ENCODE measurements at regions not wholly inside any gene's neighbourhood (a gene's known extent, or its start where the extent isn't known, plus 50 kb on each side); places are given as distances from the start of the nearest gene placed in this dataset.
A peak's percentile ranks its signal among the peaks of the same experiment; 100 is the strongest.

GRCh38 chr3:154886437-154886836, 193.7 kb upstream of the MME start:
- no peak for DNase-seq
- 0 out of 2 replicates have a peak overlapping the region, but pooled peaks have one; percentile 35 for H2AFZ ChIP-seq (ENCODE audit: low read depth, low read length)
- H3K79me2 ChIP-seq (ENCODE audit: insufficient read depth, low read length) = no peaks in the 10 kb centered on the region
- TF ChIP-seq EZH2 (IDR thresholded peaks at IDR 0.05; ENCODE audit: borderline replicate concordance, low read depth, low read length, severe bottlenecking) (no peak), CTCF (IDR thresholded peaks at IDR 0.05; ENCODE audit: borderline replicate concordance, extremely low read depth, low read length, poor library complexity, severe bottlenecking) (no peak)
- peaks cover 9% of the 10 kb centered on the region for H3K9me3 ChIP-seq (ENCODE audit: insufficient read depth, low read length, severe bottlenecking)
- H3K4me1 ChIP-seq (ENCODE audit: insufficient read depth, low read length) = peaks cover 26% of the 10 kb centered on the region
- H3K27me3 ChIP-seq (ENCODE audit: insufficient read depth, low read length, poor library complexity) = no peaks in the 10 kb centered on the region
- H4K20me1 ChIP-seq (ENCODE audit: insufficient read depth, low read length) = no peaks in the 10 kb centered on the region
- no peak overlapping the region; the same call in 1 of the 2 replicates for H3K27ac ChIP-seq (ENCODE audit: low read length)
- H3K4me3 ChIP-seq (ENCODE audit: low read depth in 1 of 2, low read length in 2 of 2) = no peak overlapping the region
- no peak overlapping the region for H3K4me2 ChIP-seq (ENCODE audit: insufficient read depth, low read length)
- no peak for ATAC-seq (ENCODE audit: insufficient read depth, low read depth)
- no peak overlapping the region for H3K9ac ChIP-seq (ENCODE audit: low read depth, low read length)
- no peaks in the 10 kb centered on the region for H3K36me3 ChIP-seq (ENCODE audit: insufficient read depth, low read length)

GRCh38 chr3:154885418-154885817, 194.7 kb upstream of the MME start:
- Histone ChIP-seq H3K79me2 (ENCODE audit: insufficient read depth, low read length) (no peaks in the 10 kb centered on the region), H2AFZ (ENCODE audit: low read depth, low read length) (no peak overlapping the region), H3K9me3 (ENCODE audit: insufficient read depth, low read length, severe bottlenecking) (peaks cover 9% of the 10 kb centered on the region), H3K27ac (ENCODE audit: low read length) (no peak overlapping the region), H3K27me3 (ENCODE audit: insufficient read depth, low read length, poor library complexity) (no peaks in the 10 kb centered on the region), H3K9ac (ENCODE audit: low read depth, low read length) (no peak overlapping the region), H3K4me1 (ENCODE audit: insufficient read depth, low read length) (peaks cover 22% of the 10 kb centered on the region), H4K20me1 (ENCODE audit: insufficient read depth, low read length) (no peaks in the 10 kb centered on the region), H3K4me3 (ENCODE audit: low read depth in 1 of 2, low read length in 2 of 2) (no peak overlapping the region), H3K4me2 (ENCODE audit: insufficient read depth, low read length) (no peak overlapping the region), H3K36me3 (ENCODE audit: insufficient read depth, low read length) (no peaks in the 10 kb centered on the region)
- TF ChIP-seq EZH2 (IDR thresholded peaks at IDR 0.05; ENCODE audit: borderline replicate concordance, low read depth, low read length, severe bottlenecking) (no peak), CTCF (IDR thresholded peaks at IDR 0.05; ENCODE audit: borderline replicate concordance, extremely low read depth, low read length, poor library complexity, severe bottlenecking) (no peak)
- no peak for DNase-seq
- ATAC-seq (ENCODE audit: insufficient read depth, low read depth) = no peak

GRCh38 chr3:154884952-154885351, 195.2 kb upstream of the MME start:
- Histone ChIP-seq H4K20me1 (ENCODE audit: insufficient read depth, low read length) (no peaks in the 10 kb centered on the region), H2AFZ (ENCODE audit: low read depth, low read length) (no peak overlapping the region), H3K27ac (ENCODE audit: low read length) (no peak overlapping the region), H3K9me3 (ENCODE audit: insufficient read depth, low read length, severe bottlenecking) (peaks cover 9% of the 10 kb centered on the region), H3K36me3 (ENCODE audit: insufficient read depth, low read length) (no peaks in the 10 kb centered on the region), H3K4me3 (ENCODE audit: low read depth in 1 of 2, low read length in 2 of 2) (no peak overlapping the region), H3K9ac (ENCODE audit: low read depth, low read length) (no peak overlapping the region), H3K79me2 (ENCODE audit: insufficient read depth, low read length) (no peaks in the 10 kb centered on the region), H3K4me1 (ENCODE audit: insufficient read depth, low read length) (peaks cover 22% of the 10 kb centered on the region), H3K4me2 (ENCODE audit: insufficient read depth, low read length) (no peak overlapping the region), H3K27me3 (ENCODE audit: insufficient read depth, low read length, poor library complexity) (no peaks in the 10 kb centered on the region)
- DNase-seq (no peak), ATAC-seq (ENCODE audit: insufficient read depth, low read depth) (no peak)
- TF ChIP-seq CTCF (IDR thresholded peaks at IDR 0.05; ENCODE audit: borderline replicate concordance, extremely low read depth, low read length, poor library complexity, severe bottlenecking) = no peak
- no peak for TF ChIP-seq EZH2 (IDR thresholded peaks at IDR 0.05; ENCODE audit: borderline replicate concordance, low read depth, low read length, severe bottlenecking)

- no peak overlapping the region for H3K4me3 ChIP-seq (ENCODE audit: low read depth in 1 of 2, low read length in 2 of 2)
- DNase-seq = peak; percentile 17
- ATAC-seq (ENCODE audit: insufficient read depth, low read depth) = peak; percentile 39; the same call in 2 of the 3 replicates
- no peaks in the 10 kb centered on the region for H3K9me3 ChIP-seq (ENCODE audit: insufficient read depth, low read length, severe bottlenecking)
- H4K20me1 ChIP-seq (ENCODE audit: insufficient read depth, low read length) = no peaks in the 10 kb centered on the region
- no peaks in the 10 kb centered on the region for H3K27me3 ChIP-seq (ENCODE audit: insufficient read depth, low read length, poor library complexity)
- peaks cover 15% of the 10 kb centered on the region for H3K4me1 ChIP-seq (ENCODE audit: insufficient read depth, low read length)
- H3K4me2 ChIP-seq (ENCODE audit: insufficient read depth, low read length) = no peak overlapping the region
- H2AFZ ChIP-seq (ENCODE audit: low read depth, low read length) = peak overlapping the region; percentile 57
- peak overlapping the region; percentile 63 for H3K27ac ChIP-seq (ENCODE audit: low read length)
- H3K79me2 ChIP-seq (ENCODE audit: insufficient read depth, low read length) = no peaks in the 10 kb centered on the region
- TF ChIP-seq CTCF (IDR thresholded peaks at IDR 0.05; ENCODE audit: borderline replicate concordance, extremely low read depth, low read length, poor library complexity, severe bottlenecking) (no peak), EZH2 (IDR thresholded peaks at IDR 0.05; ENCODE audit: borderline replicate concordance, low read depth, low read length, severe bottlenecking) (no peak)
- no peak overlapping the region for H3K9ac ChIP-seq (ENCODE audit: low read depth, low read length)
- no peaks in the 10 kb centered on the region for H3K36me3 ChIP-seq (ENCODE audit: insufficient read depth, low read length)
Observed at GRCh38 chr3:154875142-154875541, 205.0 kb upstream of the MME start.
